SK-N-SH (cell line): ENCODE measurements at regions not wholly inside any gene's neighbourhood (a gene's known extent, or its start where the extent isn't known, plus 50 kb on each side); places are given as distances from the start of the nearest gene placed in this dataset.
"Not testable (repeated sequence)": the region's sequence is repeated elsewhere in the genome, so short reads cannot be mapped to it uniquely, and the experiment has no call there.

ENCODE experiments used
- CTCF ChIA-PET: fragments of 300-600, 350-600 bp; formaldehyde crosslinking; extraction: SDS; loops from one replicate; lab custom pipeline; 2021; lab: Yijun Ruan, JAX
- POLR2A ChIA-PET: fragments of 350-600 bp; sonication (Branson Sonifier 250); formaldehyde crosslinking; extraction: SDS; loops from one replicate; lab custom pipeline; 2020; ENCODE audit warnings: antibody characterized with exemption, inconsistent platforms; lab: Yijun Ruan, JAX
- DNase-seq: peaks from one replicate; pipeline ENCODE4 v3.0.0; 2012
- H2AFZ ChIP-seq: fragments of 200-600 bp; sonication (generic); 2 replicates; pipeline ENCODE4 v1.8.1; 2016; ENCODE audit warnings: antibody characterized with exemption, mild to moderate bottlenecking, low read depth
- H3F3A ChIP-seq: fragments of 200-600 bp; sonication (generic); replicated peaks from 2 replicates; pipeline ENCODE3; 2016; ENCODE audit warnings: antibody characterized with exemption, mild to moderate bottlenecking; ENCODE audit not compliant: insufficient read depth
- H3K27ac ChIP-seq, 2 experiments: fragments of 200-500 bp in 1 of 2; fragments of 200-600 bp in 1 of 2; sonication (Bioruptor generic) in 1 of 2; sonication (generic), shearing (Covaris generic) in 1 of 2; 2 replicates each; pipeline versions ENCODE4 v1.5.1 to v1.6.1; 2014 to 2016; ENCODE audit warnings: low read depth in 2 of 2, inconsistent platforms in 1 of 2, low read length in 1 of 2, mild to moderate bottlenecking in 1 of 2, mixed read lengths in 1 of 2
- H3K27me3 ChIP-seq: fragments of 200-600 bp; sonication (generic), shearing (Covaris generic); 2 replicates; pipeline ENCODE4 v1.6.1; 2016; ENCODE audit warnings: mixed run types; ENCODE audit not compliant: insufficient read depth
- H3K36me3 ChIP-seq, 2 experiments: fragments of 200-500 bp in 1 of 2; fragments of 200-600 bp in 1 of 2; sonication (Bioruptor generic) in 1 of 2; sonication (generic) in 1 of 2; replicated peaks in 1 of 2; 2 replicates each; pipeline versions ENCODE3 to v1.5.1; 2014 to 2016; ENCODE audit warnings: low read length in 1 of 2, mild to moderate bottlenecking in 1 of 2; ENCODE audit not compliant: insufficient read depth in 2 of 2, control insufficient read depth in 1 of 2
- H3K4me1 ChIP-seq, 2 experiments: fragments of 200-500 bp in 1 of 2; fragments of 200-600 bp in 1 of 2; sonication (Bioruptor generic) in 1 of 2; sonication (generic), shearing (Covaris generic) in 1 of 2; 2 replicates each; pipeline versions ENCODE4 v1.5.1 to v1.6.1; 2014 to 2016; ENCODE audit warnings: low read depth in 1 of 2, low read length in 1 of 2, mixed run types in 1 of 2; ENCODE audit not compliant: insufficient read depth in 2 of 2, control insufficient read depth in 1 of 2
- H3K4me2 ChIP-seq: fragments of 200-600 bp; sonication (generic), shearing (Covaris generic); 2 replicates; pipeline ENCODE4 v1.6.1; 2017; ENCODE audit warnings: mixed run types
- H3K4me3 ChIP-seq, 2 experiments: fragments of 200-500 bp in 1 of 2; fragments of 200-600 bp in 1 of 2; sonication (Bioruptor generic) in 1 of 2; sonication (generic), shearing (Covaris generic) in 1 of 2; 2 replicates each; pipeline versions ENCODE4 v1.5.1 to v1.8.1; 2014 to 2016; ENCODE audit warnings: low read depth in 2 of 2, inconsistent platforms in 1 of 2, low read length in 1 of 2, mild to moderate bottlenecking in 1 of 2, mixed read lengths in 1 of 2, moderate library complexity in 1 of 2
- H3K79me2 ChIP-seq: fragments of 200-600 bp; sonication (generic); 2 replicates; pipeline ENCODE4 v1.8.1; 2017; ENCODE audit warnings: mild to moderate bottlenecking; ENCODE audit not compliant: insufficient read depth
- H3K9ac ChIP-seq: fragments of 200-600 bp; sonication (generic); 2 replicates; pipeline ENCODE4 v1.6.1; 2017; ENCODE audit warnings: mixed run types
- H3K9me2 ChIP-seq: fragments of 200-600 bp; sonication (generic); 2 replicates; pipeline ENCODE4 v1.6.1; 2017; ENCODE audit warnings: mixed run types
- H3K9me3 ChIP-seq: fragments of 200-600 bp; sonication (generic); 2 replicates; pipeline ENCODE4 v1.6.1; 2017; ENCODE audit warnings: mixed run types, mild to moderate bottlenecking, moderate library complexity
- H4K20me1 ChIP-seq: fragments of 200-600 bp; sonication (generic); 2 replicates; pipeline ENCODE4 v1.6.1; 2017; ENCODE audit warnings: mild to moderate bottlenecking, mixed run types; ENCODE audit not compliant: insufficient read depth
- ELF1 ChIP-seq: IDR thresholded peaks from 2 replicates; pipeline ENCODE4 v1.4.0; 2012
- FOXJ3 ChIP-seq: sonication (generic); formaldehyde crosslinking; IDR thresholded peaks from 2 replicates; pipeline ENCODE4 v1.5.1; 2020; ENCODE audit warnings: mild to moderate bottlenecking, missing genetic modification reagents
- JUND ChIP-seq: IDR thresholded peaks from 2 replicates; pipeline ENCODE4 v1.4.0; 2012
- MEF2A ChIP-seq: IDR thresholded peaks from 2 replicates; pipeline ENCODE4 v1.4.0; 2012; ENCODE audit warnings: low read depth, borderline replicate concordance
- RAD21 ChIP-seq: IDR thresholded peaks from 2 replicates; pipeline ENCODE4 v1.6.1; 2012; ENCODE audit warnings: mild to moderate bottlenecking, low read length
- SMC3 ChIP-seq: IDR thresholded peaks from 2 replicates; pipeline ENCODE4 v1.6.1; 2012; ENCODE audit warnings: low read depth, low read length, improper control_type of control experiment
- WGBS: methylation state at CpG from one replicate; pipeline ENCODE4 v1.1.6; 2017; ENCODE audit warnings: low lambda C conversion rate; 5-methylcytosine and 5-hydroxymethylcytosine counted together
- TF ChIP-seq, protein P1 (sequence below): fragments of 200-600 bp; sonication (generic); IDR thresholded peaks from 2 replicates; pipeline ENCODE4 v1.6.1; 2017; ENCODE audit warnings: antibody characterized with exemption, mild to moderate bottlenecking, moderate library complexity

DNA sequence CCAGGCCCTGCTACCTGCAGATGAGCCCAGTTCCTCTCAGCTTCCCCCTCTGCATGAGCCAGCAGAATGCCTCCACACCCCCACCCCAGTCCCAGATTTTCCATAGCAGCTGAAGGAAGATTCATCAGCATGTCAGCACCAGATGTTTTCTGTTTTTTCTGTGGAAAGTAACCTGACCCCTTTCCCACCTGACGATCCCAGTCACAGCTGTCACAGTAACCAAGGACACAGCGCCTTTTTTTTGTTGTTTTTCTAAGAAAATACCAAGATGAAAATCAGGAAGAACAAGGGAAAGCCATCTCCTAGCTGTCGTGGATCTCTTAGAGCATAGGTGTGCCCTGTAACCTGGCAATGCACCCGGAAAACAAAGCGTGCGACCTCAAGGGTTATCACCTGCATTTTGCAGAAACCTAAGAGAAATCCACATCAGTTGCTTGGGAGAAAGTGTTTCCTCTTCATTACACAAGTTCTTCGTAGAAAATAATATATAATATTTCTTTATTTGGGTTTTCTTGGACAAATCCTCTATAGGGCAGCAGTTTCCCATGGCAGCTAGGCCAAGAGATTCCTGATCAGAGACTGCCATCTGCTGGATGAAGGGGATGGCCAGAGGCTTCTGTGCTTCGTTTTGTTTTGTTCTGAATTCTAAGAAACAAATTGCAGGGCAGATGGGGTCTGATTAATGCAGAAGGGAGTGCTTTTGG lies 401.9 kb downstream of the TNS3 start:
- Histone ChIP-seq H3K4me1 (no peaks in the 10 kb centered on the region; a peak in 1 of 4 replicates), H3K27ac (no peak overlapping the region), H3K36me3 (no peaks in the 10 kb centered on the region), H3K79me2 (no peaks in the 10 kb centered on the region), H3K9ac (no peak overlapping the region), H3K9me2 (no peaks in the 10 kb centered on the region), H3K27me3 (peaks cover 16% of the 10 kb centered on the region; the same call in 1 of the 2 replicates), H3K4me2 (no peak overlapping the region), H3K4me3 (no peak overlapping the region; a peak in 1 of 4 replicates), H3F3A (no peaks in the 10 kb centered on the region), H3K9me3 (no peaks in the 10 kb centered on the region), H4K20me1 (no peaks in the 10 kb centered on the region), H2AFZ (no peak overlapping the region)
- ChIA-PET CTCF (interaction anchor here (0.6 to 11.9 kb wide), 51 partner anchors 9 to 1294 kb away, joined by 3 to 227 read pairs (median 3); partner anchors contain the start of genes IGFBP1 and IGFBP3), POLR2A (no interaction called here)
- 52% methylated on average over 8 of the region's 8 CpGs for WGBS
- TF ChIP-seq RAD21 (peak; percentile 99), FOXJ3 (CRISPR knock-in tag) (no peak), ELF1 (no peak), JUND (no peak), MEF2A (no peak), SMC3 (peak; percentile 93)
- TF ChIP-seq, protein P1, sequence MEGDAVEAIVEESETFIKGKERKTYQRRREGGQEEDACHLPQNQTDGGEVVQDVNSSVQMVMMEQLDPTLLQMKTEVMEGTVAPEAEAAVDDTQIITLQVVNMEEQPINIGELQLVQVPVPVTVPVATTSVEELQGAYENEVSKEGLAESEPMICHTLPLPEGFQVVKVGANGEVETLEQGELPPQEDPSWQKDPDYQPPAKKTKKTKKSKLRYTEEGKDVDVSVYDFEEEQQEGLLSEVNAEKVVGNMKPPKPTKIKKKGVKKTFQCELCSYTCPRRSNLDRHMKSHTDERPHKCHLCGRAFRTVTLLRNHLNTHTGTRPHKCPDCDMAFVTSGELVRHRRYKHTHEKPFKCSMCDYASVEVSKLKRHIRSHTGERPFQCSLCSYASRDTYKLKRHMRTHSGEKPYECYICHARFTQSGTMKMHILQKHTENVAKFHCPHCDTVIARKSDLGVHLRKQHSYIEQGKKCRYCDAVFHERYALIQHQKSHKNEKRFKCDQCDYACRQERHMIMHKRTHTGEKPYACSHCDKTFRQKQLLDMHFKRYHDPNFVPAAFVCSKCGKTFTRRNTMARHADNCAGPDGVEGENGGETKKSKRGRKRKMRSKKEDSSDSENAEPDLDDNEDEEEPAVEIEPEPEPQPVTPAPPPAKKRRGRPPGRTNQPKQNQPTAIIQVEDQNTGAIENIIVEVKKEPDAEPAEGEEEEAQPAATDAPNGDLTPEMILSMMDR, result peak; percentile 99
- peak; percentile 73 for DNase-seq

DNA sequence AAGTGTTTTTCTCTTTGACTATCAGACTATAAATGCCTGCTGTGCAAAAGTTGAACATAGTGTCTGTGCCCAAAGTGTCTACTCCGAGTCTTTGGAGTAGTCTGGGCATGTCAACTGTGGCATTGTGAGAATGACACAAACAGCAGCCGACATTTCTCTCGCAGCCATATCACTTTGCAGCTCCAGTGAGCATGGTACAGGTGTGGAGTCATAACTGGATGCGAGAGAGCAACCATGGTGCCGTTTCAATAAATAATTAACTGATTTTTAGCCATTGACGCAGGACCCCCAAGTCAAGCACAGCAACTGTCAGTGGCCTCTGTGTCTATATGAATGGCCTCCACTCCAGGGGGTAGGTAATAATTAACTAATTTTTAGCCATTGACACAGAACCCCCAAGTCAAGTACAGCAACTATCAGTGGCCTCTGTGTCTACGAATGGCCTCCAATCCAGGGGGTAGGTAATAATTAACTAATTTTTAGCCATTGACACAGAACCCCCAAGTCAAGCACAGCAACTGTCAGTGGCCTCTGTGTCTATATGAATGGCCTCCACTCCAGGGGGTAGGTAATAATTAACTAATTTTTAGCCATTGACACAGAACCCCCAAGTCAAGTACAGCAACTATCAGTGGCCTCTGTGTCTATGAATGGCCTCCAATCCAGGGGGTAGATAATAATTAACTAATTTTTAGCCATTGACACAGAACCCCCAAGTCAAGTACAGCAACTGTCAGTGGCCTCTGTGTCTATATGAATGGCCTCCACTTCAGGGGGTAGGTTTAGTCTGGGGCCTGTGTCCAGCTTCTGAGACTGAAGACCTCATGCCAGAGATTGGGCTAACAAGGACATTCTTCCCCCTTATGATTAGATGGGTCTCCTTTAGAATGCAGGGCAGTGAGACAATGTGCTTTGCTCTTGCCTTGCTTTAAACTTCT lies 409.0 kb downstream of the TNS3 start:
- H4K20me1 ChIP-seq, POLR2A ChIA-PET, H3K9ac ChIP-seq, H3K79me2 ChIP-seq, H3K9me2 ChIP-seq, H3K27ac ChIP-seq, H3K9me3 ChIP-seq, H3K4me3 ChIP-seq, H3K4me2 ChIP-seq, DNase-seq, H2AFZ ChIP-seq, H3K4me1 ChIP-seq, H3K36me3 ChIP-seq, H3F3A ChIP-seq: not testable (repeated sequence)
- WGBS, result 34% methylated on average over 5 of the region's 7 CpGs
- CTCF ChIA-PET, result interaction anchor here (0.6 to 11.9 kb wide), 3 partner anchors 7 to 1254 kb away, joined by 3 to 227 read pairs (median 19); partner anchors contain the start of gene IGFBP3
- H3K27me3 ChIP-seq, result peaks cover 16% of the 10 kb centered on the region; the same call in 1 of the 2 replicates
